Mesenchymal stem cell (in vitro differentiated cells and primary cell): ENCODE measurements at regions not wholly inside any gene's neighbourhood (a gene's known extent, or its start where the extent isn't known, plus 50 kb on each side); places are given as distances from the start of the nearest gene placed in this dataset.
A peak's percentile ranks its signal among the peaks of the same experiment; 100 is the strongest.

Experiments
- DNase-seq: peaks from one replicate; pipeline ENCODE4 v3.0.0-alpha.2; 2013
- H2AFZ ChIP-seq: one replicate; pipeline ENCODE4 v1.6.1; 2013; ENCODE audit warnings: low read depth, mild to moderate bottlenecking, control low read depth, inconsistent platforms, low read length, moderate library complexity
- H2AK5ac ChIP-seq: 2 replicates; pipeline ENCODE4 v1.6.1; 2013; ENCODE audit warnings: low read length, moderate library complexity, mild to moderate bottlenecking, inconsistent platforms; ENCODE audit not compliant: severe bottlenecking
- H2BK120ac ChIP-seq: one replicate; pipeline ENCODE4 v1.6.1; 2013; ENCODE audit warnings: low read depth, mild to moderate bottlenecking, inconsistent platforms, low read length, moderate library complexity
- H2BK12ac ChIP-seq, 2 experiments: one replicate each; pipeline ENCODE4 v1.6.1; 2013; ENCODE audit warnings: inconsistent platforms in 2 of 2, low read length in 2 of 2, mild to moderate bottlenecking in 2 of 2, moderate library complexity in 2 of 2, control low read depth in 1 of 2
- H2BK15ac ChIP-seq: one replicate; pipeline ENCODE4 v1.6.1; 2013; ENCODE audit warnings: mild to moderate bottlenecking, low read depth, inconsistent platforms; ENCODE audit not compliant: poor library complexity, severe bottlenecking
- H2BK5ac ChIP-seq: 2 replicates; pipeline ENCODE4 v1.6.1; 2013; ENCODE audit warnings: low read depth, mild to moderate bottlenecking, low read length, control low read depth, inconsistent platforms; ENCODE audit not compliant: poor library complexity, severe bottlenecking
- H3K14ac ChIP-seq, 2 experiments: one replicate each; pipeline ENCODE4 v1.6.1; 2013; ENCODE audit warnings: inconsistent platforms in 2 of 2, low read length in 2 of 2, control low read depth in 1 of 2, mild to moderate bottlenecking in 1 of 2, moderate library complexity in 1 of 2
- H3K18ac ChIP-seq, 2 experiments: one replicate each; pipeline ENCODE4 v1.6.1; 2013; ENCODE audit warnings: inconsistent platforms in 2 of 2, low read length in 2 of 2, control low read depth in 1 of 2, low read depth in 1 of 2, mild to moderate bottlenecking in 1 of 2
- H3K23ac ChIP-seq, 2 experiments: one replicate each; pipeline ENCODE4 v1.6.1; 2013; ENCODE audit warnings: inconsistent platforms in 2 of 2, low read length in 2 of 2, mild to moderate bottlenecking in 2 of 2, moderate library complexity in 2 of 2, control low read depth in 1 of 2
- H3K27ac ChIP-seq: 2 replicates; pipeline ENCODE4 v1.5.1; 2013; ENCODE audit warnings: mild to moderate bottlenecking, moderate library complexity, low read length, control low read depth, inconsistent platforms; ENCODE audit not compliant: poor library complexity, severe bottlenecking
- H3K27me3 ChIP-seq, 2 experiments: 2 replicates each; pipeline versions ENCODE4 v1.6.1 to v1.7.0; 2013; ENCODE audit warnings: low read length in 2 of 2, mild to moderate bottlenecking in 2 of 2, moderate library complexity in 2 of 2, control low read depth in 1 of 2, inconsistent platforms in 1 of 2; ENCODE audit not compliant: control insufficient read depth in 1 of 2, insufficient read depth in 1 of 2
- H3K36me3 ChIP-seq, 2 experiments: 2 replicates each; pipeline versions ENCODE4 v1.6.1 to v1.7.0; 2013; ENCODE audit warnings: low read length in 2 of 2, control low read depth in 1 of 2, inconsistent platforms in 1 of 2, low read depth in 1 of 2, mild to moderate bottlenecking in 1 of 2; ENCODE audit not compliant: insufficient read depth in 2 of 2, control insufficient read depth in 1 of 2
- H3K4ac ChIP-seq, 2 experiments: one replicate each; pipeline ENCODE4 v1.6.1; 2013; ENCODE audit warnings: inconsistent platforms in 2 of 2, low read length in 2 of 2, mild to moderate bottlenecking in 2 of 2, moderate library complexity in 2 of 2, control low read depth in 1 of 2, low read depth in 1 of 2
- H3K4me1 ChIP-seq: 2 replicates; pipeline ENCODE4 v1.6.1; 2013; ENCODE audit warnings: low read depth, low read length, control low read depth; ENCODE audit not compliant: control insufficient read depth, insufficient read depth
- H3K4me2 ChIP-seq: 2 replicates; pipeline ENCODE4 v1.6.1; 2013; ENCODE audit warnings: low read length, mild to moderate bottlenecking, inconsistent platforms; ENCODE audit not compliant: poor library complexity, severe bottlenecking
- H3K4me3 ChIP-seq, 2 experiments: 2 replicates each; pipeline versions ENCODE4 v1.5.1 to v1.7.0; 2013; ENCODE audit warnings: low read length in 2 of 2, mild to moderate bottlenecking in 2 of 2, control low read depth in 1 of 2, low read depth in 1 of 2; ENCODE audit not compliant: insufficient read depth in 1 of 2
- H3K79me1 ChIP-seq: replicated peaks from 2 replicates; pipeline ENCODE4 v1.6.1; 2013; ENCODE audit warnings: mild to moderate bottlenecking, control low read depth, low read length, inconsistent platforms; ENCODE audit not compliant: poor library complexity, severe bottlenecking
- H3K9ac ChIP-seq: 2 replicates; pipeline ENCODE4 v1.7.0; 2013; ENCODE audit warnings: mild to moderate bottlenecking, low read length, moderate library complexity
- H3K9me3 ChIP-seq: 2 replicates; pipeline ENCODE4 v1.7.0; 2013; ENCODE audit warnings: mild to moderate bottlenecking, low read length; ENCODE audit not compliant: control insufficient read depth
- H4K8ac ChIP-seq: one replicate; pipeline ENCODE4 v1.6.1; 2013; ENCODE audit warnings: inconsistent platforms, mild to moderate bottlenecking, low read length, moderate library complexity
- H4K91ac ChIP-seq: one replicate; pipeline ENCODE4 v1.6.1; 2013; ENCODE audit warnings: mild to moderate bottlenecking, low read length, inconsistent platforms
- WGBS: methylation state at CpG from one replicate; pipeline ENCODE4 v1.1.7; 2013; ENCODE audit warnings: mixed read lengths; 5-methylcytosine and 5-hydroxymethylcytosine counted together

DNA sequence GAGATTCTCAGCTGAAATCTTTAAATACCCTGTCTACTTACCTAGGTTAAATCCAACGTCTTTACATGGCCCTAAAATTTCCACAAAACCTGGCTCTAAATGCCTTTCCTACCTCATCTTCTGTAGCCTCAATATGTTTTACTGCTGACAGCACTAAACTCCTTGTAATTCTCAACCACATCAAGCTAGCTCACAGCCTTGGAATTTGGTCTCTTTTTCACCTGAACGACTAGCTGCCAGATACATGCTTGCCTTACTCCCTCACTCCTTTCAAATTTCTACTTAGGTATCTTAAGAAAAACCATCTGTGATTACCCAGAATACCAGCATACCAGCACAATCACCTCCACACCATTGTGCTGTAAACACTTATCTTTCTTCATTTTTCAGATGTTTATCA lies 635.6 kb upstream of the PCDH10 start:
- Histone ChIP-seq H3K18ac (no peak overlapping the region), H3K4me2 (no peak overlapping the region), H3K9ac (no peak overlapping the region), H4K91ac (no peak overlapping the region), H3K14ac (no peak overlapping the region), H3K27ac (no peak overlapping the region), H3K4ac (no peak overlapping the region), H3K23ac (no peak overlapping the region), H2BK15ac (no peak overlapping the region), H4K8ac (no peak overlapping the region), H2BK120ac (no peak overlapping the region), H2BK12ac (no peak overlapping the region), H3K9me3 (peaks cover 6% of the 10 kb centered on the region), H2AK5ac (no peak overlapping the region), H3K79me1 (no peaks in the 10 kb centered on the region), H3K36me3 (no peaks in the 10 kb centered on the region), H3K4me1 (no peaks in the 10 kb centered on the region), H2AFZ (no peak overlapping the region), H3K27me3 (no peaks in the 10 kb centered on the region), H2BK5ac (no peak overlapping the region), H3K4me3 (no peak overlapping the region)
- 35% methylated on average over 2 of the region's 2 CpGs for WGBS
- no peak for DNase-seq

DNA sequence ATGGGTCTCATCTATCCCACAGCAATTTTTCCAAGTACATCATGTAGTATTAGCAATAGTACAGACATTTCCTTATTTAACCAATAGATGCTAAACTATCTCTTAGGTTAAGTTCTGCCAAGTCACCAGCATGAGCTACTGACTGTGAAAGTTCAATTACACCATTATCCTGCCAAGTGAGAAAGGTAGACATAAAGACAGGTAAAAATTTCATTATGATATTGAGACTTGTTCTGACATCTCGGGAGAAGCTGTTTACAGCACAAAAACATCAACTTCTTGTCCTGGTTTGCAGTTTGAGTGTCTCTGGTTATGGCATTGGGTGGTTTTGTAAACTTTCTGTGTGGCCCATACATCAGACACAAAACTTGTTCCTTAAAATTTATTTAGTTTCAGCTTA lies 622.4 kb upstream of the PCDH10 start:
- Histone ChIP-seq H3K79me1 (no peaks in the 10 kb centered on the region), H2BK15ac (no peak overlapping the region), H3K36me3 (no peaks in the 10 kb centered on the region), H3K27me3 (no peaks in the 10 kb centered on the region), H3K23ac (no peak overlapping the region), H3K4me3 (no peak overlapping the region), H2AFZ (no peak overlapping the region), H3K9me3 (no peaks in the 10 kb centered on the region), H3K27ac (no peak overlapping the region), H4K8ac (no peak overlapping the region), H3K4me1 (no peaks in the 10 kb centered on the region), H2BK5ac (no peak overlapping the region), H2BK120ac (no peak overlapping the region), H4K91ac (no peak overlapping the region), H3K18ac (no peak overlapping the region), H3K4me2 (no peak overlapping the region), H3K9ac (no peak overlapping the region), H3K4ac (no peak overlapping the region), H3K14ac (no peak overlapping the region), H2BK12ac (no peak overlapping the region), H2AK5ac (no peak overlapping the region)
- DNase-seq, result no peak
- WGBS, result no CpG with 5 or more reads among the region's 1 CpG

DNA sequence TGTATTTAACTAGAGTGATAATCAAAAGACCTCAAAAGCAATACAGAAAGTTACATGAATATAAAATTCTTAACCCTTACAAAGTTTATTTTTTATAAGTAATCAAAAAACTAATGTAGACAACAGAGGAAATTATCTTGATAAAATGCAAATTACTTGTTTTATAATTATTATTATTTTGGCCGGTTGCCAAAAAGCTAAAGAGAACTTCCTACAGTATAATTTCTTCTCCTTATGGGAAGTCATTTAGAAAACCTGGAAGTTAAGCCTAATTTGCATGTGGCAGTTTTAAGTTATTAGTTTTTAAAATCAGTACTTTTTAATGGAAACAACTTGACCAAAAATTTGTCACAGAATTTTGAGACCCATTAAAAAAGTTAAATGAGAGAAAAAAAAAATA lies 621.3 kb upstream of the PCDH10 start:
- Histone ChIP-seq H2AFZ (no peak overlapping the region), H3K27ac (no peak overlapping the region), H3K9ac (no peak overlapping the region), H3K14ac (no peak overlapping the region), H3K79me1 (no peaks in the 10 kb centered on the region), H4K8ac (no peak overlapping the region), H3K4me2 (no peak overlapping the region), H3K4me1 (no peaks in the 10 kb centered on the region), H3K36me3 (no peaks in the 10 kb centered on the region), H3K27me3 (no peaks in the 10 kb centered on the region), H4K91ac (no peak overlapping the region), H2BK12ac (no peak overlapping the region), H2BK5ac (no peak overlapping the region), H3K4me3 (no peak overlapping the region), H2BK15ac (no peak overlapping the region), H2BK120ac (no peak overlapping the region), H3K18ac (no peak overlapping the region), H3K4ac (no peak overlapping the region), H3K9me3 (no peaks in the 10 kb centered on the region), H2AK5ac (no peak overlapping the region), H3K23ac (no peak overlapping the region)
- WGBS, result no CpG with 5 or more reads among the region's 1 CpG
- DNase-seq, result no peak

DNA sequence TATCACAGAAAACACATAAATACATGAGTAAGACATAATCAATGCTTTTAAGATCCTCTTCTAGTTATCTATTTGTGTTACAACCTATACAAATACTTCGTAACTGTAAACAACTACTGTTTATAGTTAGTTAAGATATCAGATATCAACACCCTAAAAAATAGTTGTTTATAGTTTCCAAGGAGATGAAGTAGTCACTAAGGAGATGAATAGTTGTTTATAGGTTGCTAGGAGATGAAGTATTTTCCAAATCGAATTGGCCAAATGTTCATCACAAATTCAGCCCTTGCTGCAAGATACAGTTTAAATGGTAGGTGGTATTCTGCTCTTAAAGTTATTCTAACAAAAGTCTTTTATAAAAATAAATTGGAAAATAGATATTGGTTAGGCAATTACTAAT lies 618.2 kb upstream of the PCDH10 start:
- DNase-seq, result peak; percentile 67
- no peak overlapping the region for H2BK120ac ChIP-seq
- no peak overlapping the region for H3K4me2 ChIP-seq
- no peak overlapping the region for H2BK12ac ChIP-seq
- no peak overlapping the region for H4K91ac ChIP-seq
- WGBS, result no CpG with 5 or more reads among the region's 2 CpGs
- no peak overlapping the region for H2AK5ac ChIP-seq
- no peaks in the 10 kb centered on the region for H3K27me3 ChIP-seq
- H3K14ac ChIP-seq, result no peak overlapping the region
- no peaks in the 10 kb centered on the region for H3K4me1 ChIP-seq
- H3K36me3 ChIP-seq, result no peaks in the 10 kb centered on the region
- no peak overlapping the region for H3K9ac ChIP-seq
- no peak overlapping the region for H2AFZ ChIP-seq
- no peak overlapping the region for H4K8ac ChIP-seq
- no peaks in the 10 kb centered on the region for H3K9me3 ChIP-seq
- no peak overlapping the region for H3K18ac ChIP-seq
- no peak overlapping the region for H3K23ac ChIP-seq
- H2BK15ac ChIP-seq, result no peak overlapping the region
- no peak overlapping the region for H3K4ac ChIP-seq
- H3K79me1 ChIP-seq, result no peaks in the 10 kb centered on the region
- H2BK5ac ChIP-seq, result no peak overlapping the region
- H3K27ac ChIP-seq, result no peak overlapping the region
- H3K4me3 ChIP-seq, result no peak overlapping the region
